GM21381 (cell line): ENCODE measurements at regions not wholly inside any gene's neighbourhood (a gene's known extent, or its start where the extent isn't known, plus 50 kb on each side); places are given as distances from the start of the nearest gene placed in this dataset.
A peak's percentile ranks its signal among the peaks of the same experiment; 100 is the strongest.
"Not testable (repeated sequence)": the region's sequence is repeated elsewhere in the genome, so short reads cannot be mapped to it uniquely, and the experiment has no call there.

Experiments
- ATAC-seq: cut with Tn5 transposase; IDR thresholded peaks from one replicate; pipeline ENCODE4 v1.9.1; 2021; ENCODE audit warnings: mild to moderate bottlenecking, moderate library complexity; ENCODE audit not compliant: unreplicated experiment

DNA sequence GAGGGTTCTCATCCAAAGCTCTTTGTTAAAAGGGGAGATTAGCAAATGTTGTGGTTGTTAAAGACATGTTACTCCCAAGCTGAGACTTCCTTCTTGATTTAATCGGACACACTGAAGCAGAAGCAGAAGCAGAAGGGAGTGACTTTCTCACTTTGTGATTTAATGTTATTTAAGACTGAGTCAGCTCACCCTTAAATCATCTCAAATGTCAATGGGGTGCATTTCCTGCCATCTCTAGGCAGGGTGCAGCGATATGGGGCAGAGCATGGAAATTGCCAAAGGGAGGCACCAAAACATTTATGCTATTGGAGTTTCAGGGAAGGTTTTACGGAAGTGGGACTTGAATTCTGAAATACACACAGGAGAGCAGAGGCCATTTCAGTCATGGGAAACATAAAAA is 283.6 kb downstream of the ABCC12 start:
- ATAC-seq: no peak

DNA sequence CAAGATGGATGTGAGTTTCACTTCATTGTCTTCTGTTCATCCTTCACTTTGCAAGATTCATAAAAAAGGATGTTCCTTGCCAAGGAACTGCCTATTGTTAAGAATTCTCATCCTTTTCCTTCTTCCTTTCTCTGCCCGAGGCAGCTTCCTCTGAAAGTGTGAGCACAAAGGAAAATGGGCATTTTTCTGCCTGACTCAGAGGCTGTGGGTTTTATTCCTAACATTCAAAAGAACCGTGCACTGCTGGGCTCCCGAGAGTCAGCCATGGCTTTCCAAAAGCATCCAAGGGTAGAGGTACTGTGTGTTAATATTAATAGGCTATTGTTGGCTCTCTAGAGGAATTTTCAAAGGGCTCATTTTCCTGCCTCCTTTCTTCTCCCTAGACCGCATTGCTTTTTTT is 289.4 kb downstream of the ABCC12 start:
- no peak for ATAC-seq

DNA sequence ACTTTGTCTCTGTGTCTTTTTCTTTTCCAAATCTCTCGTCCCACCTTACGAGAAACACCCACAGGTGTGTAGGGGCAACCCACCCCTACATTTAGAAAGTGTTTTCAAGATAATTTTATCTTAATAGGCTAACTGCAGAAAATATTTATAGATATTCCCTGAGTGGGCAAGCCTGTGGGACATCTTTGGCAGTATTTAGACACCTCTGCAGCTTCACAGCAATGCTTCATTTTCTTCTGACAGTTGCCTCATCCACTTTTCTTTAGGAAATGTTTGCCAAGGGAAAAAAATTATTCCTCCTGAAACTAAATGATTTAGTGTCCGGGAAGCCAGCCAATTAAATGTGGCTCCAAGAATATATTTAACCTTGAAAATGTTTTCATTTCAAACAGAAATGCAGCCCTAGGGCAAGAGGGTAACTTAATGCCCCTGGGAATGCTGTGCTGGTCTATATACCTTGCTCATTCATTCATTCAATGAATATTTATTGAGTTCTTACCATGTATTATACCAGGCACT is 290.4 kb downstream of the ABCC12 start:
- no peak for ATAC-seq

DNA sequence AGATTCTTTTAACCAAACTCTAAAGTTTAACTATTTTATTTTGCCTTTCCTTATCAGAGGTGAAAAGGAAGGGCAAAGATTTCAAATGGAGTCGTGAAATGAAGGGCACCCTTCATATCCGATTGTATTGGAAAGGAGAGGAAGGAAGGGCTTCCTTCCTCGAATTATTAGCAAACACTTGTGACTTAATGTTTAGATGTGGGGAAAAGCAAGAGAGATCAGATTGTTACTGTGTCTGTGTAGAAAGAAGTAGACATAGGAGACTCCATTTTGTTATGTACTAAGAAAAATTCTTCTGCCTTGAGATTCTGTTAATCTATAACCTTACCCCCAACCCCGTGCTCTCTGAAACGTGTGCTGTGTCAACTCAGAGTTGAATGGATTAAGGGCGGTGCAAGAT is 291.5 kb downstream of the ABCC12 start:
- ATAC-seq: not testable (repeated sequence)

DNA sequence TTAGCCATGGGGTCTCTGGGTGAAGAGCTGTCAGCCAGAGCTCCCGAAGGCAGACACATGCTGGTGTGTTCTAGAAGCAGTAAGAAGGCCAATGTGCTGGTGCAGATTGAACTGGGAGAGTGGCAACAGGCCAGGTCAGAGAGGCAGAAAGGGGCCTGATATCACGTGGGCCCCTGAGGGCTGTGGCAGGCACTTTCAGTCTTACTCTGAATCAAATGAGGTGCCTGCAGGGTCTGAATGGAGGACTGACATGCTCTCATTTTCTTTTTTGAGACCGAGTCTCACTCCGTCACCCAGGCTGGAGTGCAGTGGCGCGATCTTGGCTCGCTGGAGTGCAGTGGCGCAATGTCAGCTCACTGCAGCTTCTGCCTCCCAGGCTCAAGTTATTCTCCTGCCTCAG is 293.8 kb downstream of the ABCC12 start:
- peak; percentile 73 for ATAC-seq

DNA sequence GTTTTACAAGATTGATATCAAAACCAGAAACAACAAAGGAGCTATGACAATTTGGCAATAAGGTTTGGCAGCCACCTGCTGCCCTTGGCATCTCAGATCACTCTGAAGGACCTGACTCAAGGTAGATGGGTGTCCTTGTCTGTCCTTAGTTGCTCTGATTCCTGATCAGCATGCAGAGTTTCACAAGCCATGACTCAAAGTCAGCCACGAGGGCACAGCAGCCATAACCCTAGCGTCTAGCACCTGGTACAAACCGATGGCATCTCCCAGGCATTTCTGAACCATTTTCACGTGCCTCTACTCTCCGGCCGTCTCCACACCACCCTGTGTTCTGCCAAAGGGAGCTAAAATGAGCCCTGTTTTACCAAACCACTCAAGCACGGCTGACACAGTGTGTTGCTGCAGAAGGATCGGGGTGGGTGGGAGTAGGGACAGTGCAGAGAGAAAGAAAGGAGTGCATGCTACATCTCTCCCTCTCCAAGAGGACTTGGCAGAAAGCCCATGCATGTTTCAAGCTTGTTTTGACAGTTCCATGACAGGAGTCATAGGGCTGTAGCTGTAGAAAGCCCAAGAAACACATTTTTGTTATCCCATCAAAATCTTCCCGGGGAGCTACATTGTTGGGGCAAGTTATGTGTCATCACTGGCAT is 297.3 kb downstream of the ABCC12 start:
- ATAC-seq: no peak

DNA sequence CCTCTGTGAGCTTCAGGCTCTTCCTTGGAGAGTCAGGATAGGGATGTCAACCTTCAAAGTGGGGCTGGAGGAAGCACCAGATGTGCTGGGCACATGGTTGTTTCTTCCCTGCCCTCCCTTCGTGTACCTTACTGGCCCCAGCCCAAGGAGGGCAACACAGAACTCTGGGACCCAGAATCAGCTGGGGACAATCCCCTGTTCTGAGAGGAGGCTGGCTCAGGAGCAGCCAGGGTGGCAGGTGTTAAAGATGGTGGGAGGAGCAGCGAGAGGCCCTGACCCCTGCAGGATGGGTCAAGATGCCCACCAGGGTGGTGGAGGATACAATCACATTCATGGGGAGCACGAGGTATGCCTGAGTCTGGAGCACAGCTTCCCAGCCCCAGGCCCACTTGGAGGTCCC is 300.4 kb downstream of the ABCC12 start:
- no peak for ATAC-seq

DNA sequence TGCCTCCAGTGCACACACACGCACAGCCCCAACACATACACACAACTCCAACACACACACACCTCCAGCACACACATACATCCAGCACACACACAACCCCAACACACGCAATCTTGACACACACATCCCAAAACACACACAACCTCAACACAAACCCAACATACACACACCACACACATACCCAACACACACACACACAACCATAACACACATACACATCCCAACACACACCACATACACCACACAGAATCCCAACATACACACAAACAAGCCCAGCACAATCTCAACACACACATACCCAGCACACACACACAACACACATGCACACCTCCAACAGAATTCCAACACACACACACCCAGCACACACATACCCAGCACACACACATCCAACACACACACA is 301.1 kb downstream of the ABCC12 start:
- no peak for ATAC-seq

DNA sequence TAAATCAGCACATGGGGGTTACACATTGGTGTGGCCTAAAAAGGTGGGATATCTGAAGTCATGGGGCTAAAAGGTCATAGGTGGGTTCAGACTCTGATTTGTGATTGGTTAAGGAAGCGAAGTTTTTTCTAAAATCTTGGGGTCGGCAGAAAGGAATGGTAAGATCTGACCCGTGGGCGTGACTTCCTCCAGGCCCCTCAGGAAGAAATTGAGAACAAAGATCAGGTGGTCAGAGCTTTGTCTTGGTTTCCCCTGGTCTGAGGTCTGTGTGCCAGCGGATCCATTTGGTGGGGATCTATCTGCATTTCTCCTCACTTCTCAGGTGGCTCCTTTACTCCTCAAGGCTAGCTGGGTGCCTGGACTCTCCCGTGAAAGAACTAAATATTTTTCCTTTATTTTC is 302.8 kb downstream of the ABCC12 start:
- ATAC-seq: no peak

DNA sequence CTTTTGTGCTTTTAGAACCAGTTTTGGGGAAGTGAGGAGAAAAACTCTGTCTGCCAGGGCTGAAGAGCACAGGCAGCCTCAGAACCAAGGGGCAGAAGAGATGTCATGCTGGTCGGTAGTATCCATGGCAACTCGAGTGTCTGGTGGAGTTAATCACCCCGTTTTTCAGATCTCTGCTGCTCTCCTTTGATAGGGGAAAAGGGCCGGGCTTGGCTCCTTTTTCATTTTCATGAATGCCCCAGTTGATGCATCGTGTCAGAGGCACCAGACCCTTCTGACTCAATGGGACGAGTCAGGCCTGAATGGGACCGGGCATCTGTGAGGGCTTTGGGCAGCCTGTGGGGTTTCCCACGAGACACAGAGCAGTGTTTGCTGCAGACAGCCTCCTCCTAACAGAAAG is 304.6 kb downstream of the ABCC12 start:
- no peak for ATAC-seq

DNA sequence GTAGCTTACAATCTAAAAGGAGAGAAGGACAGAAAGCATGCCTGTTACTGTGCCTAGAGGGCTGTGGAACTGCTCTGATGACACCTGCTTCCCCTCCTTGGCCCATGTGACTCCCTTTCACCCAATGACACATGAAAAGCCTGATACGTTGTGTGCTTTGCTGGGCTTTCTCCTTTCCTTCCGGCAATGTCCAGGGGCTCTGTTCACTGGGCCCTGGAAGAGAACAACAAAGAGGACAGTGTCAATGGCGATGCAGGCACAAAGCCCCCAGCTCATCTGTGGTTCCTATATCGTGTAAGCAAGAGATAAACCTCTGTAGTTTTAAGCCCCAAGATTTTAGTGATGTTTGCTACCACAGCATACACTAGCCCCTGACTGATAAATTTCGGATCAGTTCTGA is 306.1 kb downstream of the ABCC12 start:
- no peak for ATAC-seq

DNA sequence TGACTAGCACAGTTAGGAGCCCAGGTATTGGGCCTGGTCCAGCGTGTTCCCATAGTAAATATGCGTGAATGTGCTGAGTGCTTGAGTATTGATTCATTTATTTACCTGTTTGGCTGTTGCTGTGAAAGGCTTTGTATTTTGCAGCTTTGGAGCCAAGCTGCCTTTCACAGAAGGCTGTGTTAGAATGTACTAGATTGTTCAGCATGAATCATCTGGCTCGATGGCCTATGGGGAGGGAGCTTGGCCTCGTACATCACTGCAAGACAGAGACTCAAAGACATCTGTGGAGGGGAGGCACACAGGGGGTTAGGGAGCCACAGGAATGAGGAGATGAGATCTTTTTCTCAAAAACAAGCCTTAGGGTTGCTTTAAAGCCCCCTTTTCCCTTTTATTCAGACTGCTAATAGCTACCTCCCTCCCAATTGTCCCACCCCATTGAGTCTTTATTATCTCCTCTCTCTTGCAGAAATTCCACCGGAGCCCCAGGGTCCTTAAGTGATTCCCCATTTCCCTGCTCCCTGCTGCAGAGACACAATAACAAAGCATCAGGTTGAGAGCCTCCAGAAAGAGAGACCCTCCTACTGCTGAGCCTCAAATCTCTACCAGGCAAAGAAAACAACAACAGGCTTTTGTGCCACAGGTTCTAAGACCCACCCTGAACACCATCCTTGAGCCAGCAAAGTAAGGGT is 307.2 kb downstream of the ABCC12 start:
- ATAC-seq: no peak

DNA sequence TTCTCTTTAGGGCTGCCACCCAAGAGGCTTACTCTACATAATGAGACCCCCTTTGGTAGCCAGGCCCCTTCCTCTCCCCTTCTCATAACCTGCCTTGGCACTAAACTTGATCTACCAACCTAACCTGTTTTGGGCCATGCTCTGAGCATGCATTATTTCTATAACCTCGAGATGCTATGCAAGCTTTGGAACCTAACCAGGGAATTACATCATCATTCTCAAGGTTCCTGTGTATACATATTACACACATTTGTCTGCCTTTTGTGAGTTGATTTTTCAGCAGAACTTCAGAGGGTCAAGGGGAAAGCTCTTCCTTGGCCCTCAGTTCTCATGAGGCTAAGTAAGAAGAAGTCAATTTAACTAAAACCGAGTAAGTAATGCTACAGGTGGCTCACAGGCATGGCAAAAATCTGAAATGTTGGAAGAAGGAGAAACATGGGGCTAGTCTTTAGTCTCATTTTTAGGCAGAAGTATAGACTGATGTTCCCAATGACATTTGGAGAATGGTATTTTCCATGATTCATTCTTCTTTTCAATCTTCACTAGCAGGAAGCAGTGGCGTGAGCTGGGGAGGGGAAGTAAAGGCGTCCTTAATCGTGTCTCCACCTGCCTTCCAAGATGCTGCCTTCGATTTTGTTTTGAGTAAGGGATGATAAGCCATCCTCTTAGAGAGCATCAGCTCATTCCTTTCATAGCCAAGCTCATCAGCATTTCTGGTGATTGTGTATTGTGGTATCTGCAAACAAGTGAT is 308.4 kb downstream of the ABCC12 start:
- ATAC-seq: no peak

DNA sequence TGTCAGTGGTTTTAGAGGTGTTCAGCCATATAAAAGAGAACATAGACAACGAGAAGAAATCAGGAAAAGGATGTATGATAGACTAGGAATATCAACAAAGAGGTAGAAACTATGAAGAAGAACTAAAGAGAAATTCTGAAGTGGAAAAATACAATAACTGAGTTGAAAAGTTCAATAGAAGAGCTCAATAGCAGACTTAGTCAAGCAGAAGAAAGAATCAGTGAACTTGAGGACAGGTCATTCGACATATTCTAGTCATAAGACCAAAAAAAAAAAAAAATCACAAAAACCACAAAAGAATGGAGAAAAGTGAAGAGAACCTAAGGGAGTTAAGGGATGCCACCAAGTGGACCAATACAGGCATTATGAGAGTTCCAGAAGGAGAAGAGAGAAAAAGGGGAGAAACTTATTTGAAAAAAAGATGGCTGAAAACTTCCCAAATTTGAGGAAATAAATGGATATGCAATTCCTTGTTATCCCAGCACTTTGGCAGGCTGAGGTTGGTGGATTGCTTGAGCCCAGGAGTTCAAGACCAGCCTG is 321.2 kb downstream of the ABCC12 start:
- no peak for ATAC-seq

DNA sequence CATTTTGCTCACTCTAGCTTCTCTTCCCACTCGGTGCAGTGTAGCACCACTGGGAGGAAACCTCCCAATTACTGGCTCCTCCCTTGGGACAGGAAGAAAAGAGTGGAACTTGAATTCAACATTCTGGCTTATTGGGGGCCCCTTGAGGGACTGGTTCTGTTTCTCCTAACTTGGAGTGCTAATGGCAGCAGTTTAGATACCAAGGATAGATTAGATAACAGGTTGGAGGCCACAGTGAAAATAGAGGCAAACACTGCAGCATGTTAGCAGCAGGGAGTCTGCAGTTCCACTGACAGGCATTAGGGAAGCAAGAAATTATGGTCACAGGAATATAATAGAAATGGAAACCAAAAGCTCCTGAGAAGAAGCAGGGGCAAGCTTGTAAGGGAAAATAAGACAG is 322.0 kb downstream of the ABCC12 start:
- no peak for ATAC-seq

DNA sequence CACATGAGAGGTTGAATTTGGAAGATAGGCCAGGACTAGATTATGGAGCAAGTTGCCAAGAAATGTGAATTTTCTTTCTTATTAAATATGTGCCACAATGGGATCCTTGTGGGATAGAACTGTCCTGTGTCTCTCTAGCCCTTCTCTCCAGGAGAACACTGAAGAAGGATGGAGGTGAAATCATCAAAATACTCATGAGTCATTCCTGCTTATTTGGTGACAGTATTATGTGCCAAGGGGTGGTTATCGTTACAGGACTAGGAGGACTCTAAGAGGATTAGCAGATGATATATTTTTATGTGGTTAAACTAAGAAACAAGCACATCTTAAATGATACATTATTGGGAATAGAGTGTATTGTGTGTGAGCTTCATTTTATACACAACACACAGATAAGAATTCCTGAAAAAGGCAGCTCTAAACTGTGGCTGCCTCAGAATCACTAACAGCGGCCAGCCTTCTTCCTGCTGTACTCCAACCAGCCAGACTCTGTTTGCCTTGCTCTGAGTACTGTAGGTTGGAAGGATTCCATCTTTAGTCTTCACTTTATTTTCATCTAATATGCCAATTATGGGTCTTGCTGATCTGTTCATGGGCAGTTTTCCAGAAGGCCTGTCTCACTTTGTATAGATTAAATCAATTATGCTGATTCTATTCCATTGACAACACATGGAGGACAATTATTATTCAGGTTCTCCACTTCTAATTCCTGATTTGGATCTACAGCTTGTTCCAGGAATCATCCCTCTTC is 325.8 kb downstream of the ABCC12 start:
- no peak for ATAC-seq

DNA sequence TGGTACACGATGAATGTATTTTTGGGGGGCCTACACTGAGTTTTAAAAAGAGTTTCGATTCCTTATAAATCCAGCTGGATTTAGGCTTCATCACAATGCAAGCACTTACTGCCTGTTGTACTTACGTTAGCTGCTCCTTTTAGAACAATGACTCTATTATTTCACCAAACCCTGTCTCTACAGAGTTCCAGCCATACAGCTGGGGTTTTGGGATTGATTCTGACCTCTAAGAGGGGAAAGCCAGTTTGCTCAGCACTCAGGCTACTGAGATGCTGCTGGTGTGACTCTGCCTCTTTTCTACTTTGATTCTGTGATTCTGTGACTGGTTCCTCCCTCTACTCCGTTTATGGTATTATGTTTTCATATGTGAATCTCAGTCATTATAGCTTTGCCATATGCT is 329.7 kb downstream of the ABCC12 start:
- ATAC-seq: no peak

DNA sequence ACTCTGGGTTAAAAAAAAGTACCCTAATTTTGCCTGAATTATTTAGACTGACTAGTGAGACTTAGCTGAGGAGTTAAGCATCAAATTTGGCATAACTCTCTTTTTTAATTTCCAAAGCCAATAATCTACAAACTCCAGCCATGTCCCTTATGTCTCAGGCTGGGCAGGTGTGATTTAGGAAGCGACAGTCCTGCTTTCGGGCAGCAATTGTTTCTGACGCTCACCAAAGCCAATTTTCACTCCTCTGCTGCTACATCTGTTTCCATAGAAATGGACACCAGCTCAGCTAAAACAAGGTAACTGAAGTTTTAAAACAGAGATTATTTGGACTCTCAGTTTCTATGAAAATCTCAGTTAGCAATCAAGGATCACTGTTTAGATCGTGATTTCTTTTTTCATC is 338.7 kb downstream of the ABCC12 start:
- no peak for ATAC-seq

DNA sequence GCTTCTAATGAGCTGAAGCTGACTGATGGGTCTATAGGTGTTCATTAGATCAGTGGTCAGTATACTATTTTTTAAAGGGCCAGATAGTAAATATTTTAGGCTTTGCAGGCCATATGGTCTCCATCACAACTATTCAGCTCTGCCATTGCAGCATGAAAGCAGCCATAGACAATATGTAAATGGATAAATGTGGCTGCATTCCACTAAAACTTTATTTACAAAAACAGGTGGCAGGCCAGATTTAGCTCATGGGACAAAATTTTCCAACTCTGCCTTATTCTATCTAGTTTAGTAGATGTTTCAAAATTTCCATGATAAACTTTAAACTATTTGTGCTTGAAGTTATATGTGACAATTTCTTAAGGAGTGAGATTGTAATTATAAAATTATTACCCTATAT is 339.3 kb downstream of the ABCC12 start:
- ATAC-seq: no peak

DNA sequence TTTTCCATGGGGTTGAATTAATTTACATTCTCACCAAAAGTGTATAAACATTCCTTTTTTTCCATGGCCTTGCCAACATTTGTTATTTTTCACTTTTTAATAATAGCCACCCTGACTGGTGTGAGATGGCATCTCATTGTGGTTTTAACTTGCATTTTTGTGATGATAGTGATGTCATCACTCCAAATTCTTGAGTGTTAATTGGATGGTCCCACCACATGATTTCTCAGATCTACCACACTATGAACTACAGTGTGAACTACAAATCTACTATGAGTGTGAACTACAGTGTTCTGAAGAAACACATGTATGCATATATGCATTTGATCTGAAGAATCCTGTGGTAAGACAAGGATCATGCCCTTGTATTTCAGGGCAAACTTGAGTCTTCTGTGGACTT is 340.1 kb downstream of the ABCC12 start:
- ATAC-seq: no peak

DNA sequence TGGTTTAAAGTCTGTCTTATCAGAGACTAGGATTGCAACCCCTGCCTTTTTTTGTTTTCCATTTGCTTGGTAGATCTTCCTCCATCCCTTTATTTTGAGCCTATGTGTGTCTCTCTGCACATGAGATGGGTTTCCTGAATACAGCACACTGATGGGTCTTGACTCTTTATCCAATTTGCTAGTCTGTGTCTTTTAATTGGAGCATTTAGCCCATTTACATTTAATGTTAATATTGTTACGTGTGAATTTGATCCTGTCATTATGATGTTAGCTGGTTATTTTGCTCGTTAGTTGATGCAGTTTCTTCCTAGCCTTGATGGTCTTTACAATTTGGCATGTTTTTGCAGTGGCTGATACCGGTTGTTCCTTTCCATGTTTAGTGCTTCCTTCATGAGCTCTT is 344.0 kb downstream of the ABCC12 start:
- ATAC-seq: not testable (repeated sequence)
